ENCODE measurements at regions not wholly inside any gene's neighbourhood (a gene's known extent, or its start where the extent isn't known, plus 50 kb on each side); places are given as distances from the start of the nearest gene placed in this dataset.

- TF ChIP-seq POLR2A (IDR thresholded peaks at IDR 0.05): no peak
- no peak for TF ChIP-seq CTCF (IDR thresholded peaks at IDR 0.05)
- TF ChIP-seq POLR2AphosphoS5 (IDR thresholded peaks at IDR 0.05): no peak
- no peak for TF ChIP-seq EP300 (IDR thresholded peaks at IDR 0.05)
- Histone ChIP-seq H3K4me3 (peak overlapping the region; percentile 64 to 100), H3K27me3 (no peaks in the 10 kb centered on the region), H3K36me3 (no peaks in the 10 kb centered on the region), H3K4me1 (peaks cover 6 to 17% (median 9%) of the 10 kb centered on the region in 3 donors), H3K27ac (peak overlapping the region; percentile 21 to 86 (median 80)), H3K9me3 (no peaks in the 10 kb centered on the region)
- ATAC-seq: peak; percentile 85
- WGBS, 2 donors (ENCODE audit: low coverage in 1 of 2): 45 to 62% methylated on average over 4 to 14 of the region's 50 CpGs
Measured at GRCh38 chr2:129877795-129878775, 101.4 kb upstream of the RAB6C start.

- H3K27ac ChIP-seq: no peak overlapping the region
- no peaks in the 10 kb centered on the region for H3K36me3 ChIP-seq
- no peak for ATAC-seq
- H3K27me3 ChIP-seq: no peaks in the 10 kb centered on the region
- WGBS, 2 donors (ENCODE audit: low coverage in 1 of 2): 83 to 86% methylated on average over 3 of the region's 9 CpGs
- H3K9me3 ChIP-seq: no peaks in the 10 kb centered on the region
- H3K4me1 ChIP-seq: peaks cover 6 to 17% (median 9%) of the 10 kb centered on the region in 3 donors
- TF ChIP-seq CTCF (IDR thresholded peaks at IDR 0.05) (no peak), EP300 (IDR thresholded peaks at IDR 0.05) (no peak), POLR2A (IDR thresholded peaks at IDR 0.05) (no peak)
- H3K4me3 ChIP-seq: no peak overlapping the region
Measured at GRCh38 chr2:129879614-129880180, 99.8 kb upstream of the RAB6C start.

DNA sequence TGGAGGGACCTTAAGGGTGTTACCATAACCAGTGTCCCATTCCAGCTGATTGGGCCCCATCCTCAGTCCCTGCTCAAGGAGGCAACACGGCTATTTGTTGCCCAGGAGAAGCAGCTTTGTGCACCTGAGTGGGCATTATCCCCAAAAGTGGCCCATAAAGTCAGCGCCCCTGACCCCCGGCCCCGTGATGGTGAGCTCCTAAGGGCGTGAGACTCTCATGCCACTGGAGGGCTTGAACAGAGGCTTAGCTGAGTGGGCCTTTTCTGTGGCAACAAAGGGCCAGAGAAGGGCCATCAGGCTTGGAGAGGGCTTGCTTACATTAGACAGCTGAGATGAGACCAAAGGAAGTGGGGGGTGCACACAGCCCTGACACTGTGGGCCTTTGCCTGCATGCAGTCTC, 99.2 kb upstream of the RAB6C start:
- ATAC-seq: no peak
- H3K4me1 ChIP-seq: peaks cover 6 to 17% (median 9%) of the 10 kb centered on the region in 3 donors

DNA sequence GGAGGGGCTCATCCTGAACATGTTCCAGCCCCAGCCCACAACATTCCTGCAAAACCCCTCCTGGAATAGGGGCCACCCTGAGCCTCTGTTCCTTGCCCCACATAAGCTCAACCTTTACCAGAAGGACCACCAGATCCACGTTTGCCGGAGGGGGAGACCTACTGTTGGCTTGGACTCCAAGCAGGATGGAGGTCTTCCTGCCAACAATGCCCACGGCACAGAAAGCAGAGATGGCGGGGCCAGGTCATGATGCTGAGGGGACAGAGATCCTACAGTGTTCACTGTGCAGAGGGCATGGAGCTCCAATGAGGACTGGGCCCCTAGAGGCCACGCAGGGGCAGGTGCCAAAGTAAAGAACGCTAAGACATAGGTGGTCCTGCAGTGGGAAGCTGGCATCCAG, 98.5 kb upstream of the RAB6C start:
- TF ChIP-seq POLR2A (IDR thresholded peaks at IDR 0.05) (no peak), POLR2AphosphoS5 (IDR thresholded peaks at IDR 0.05) (no peak)
- Histone ChIP-seq H3K9me3 (no peaks in the 10 kb centered on the region), H3K27ac (no peak overlapping the region), H3K4me3 (no peak overlapping the region), H3K4me1 (peaks cover 6 to 17% (median 9%) of the 10 kb centered on the region in 3 donors), H3K27me3 (no peaks in the 10 kb centered on the region), H3K36me3 (no peaks in the 10 kb centered on the region)
- WGBS, 2 donors (ENCODE audit: low coverage in 1 of 2): 96% methylated on average over 3 of the region's 6 CpGs; no CpG with 5 or more reads in 1 of the 2 donors
- no peak for ATAC-seq

More for the DNA sequence above, 99.2 kb upstream of the RAB6C start:
- Histone ChIP-seq H3K9me3 (no peaks in the 10 kb centered on the region), H3K27ac (no peak overlapping the region), H3K36me3 (no peaks in the 10 kb centered on the region), H3K4me3 (no peak overlapping the region), H3K27me3 (no peaks in the 10 kb centered on the region)
- WGBS, 2 donors (ENCODE audit: low coverage in 1 of 2): no CpG with 5 or more reads among the region's 5 CpGs
- no peak for TF ChIP-seq CTCF (IDR thresholded peaks at IDR 0.05)
- no peak for TF ChIP-seq POLR2AphosphoS5 (IDR thresholded peaks at IDR 0.05)
- no peak for TF ChIP-seq EP300 (IDR thresholded peaks at IDR 0.05)
- no peak for TF ChIP-seq POLR2A (IDR thresholded peaks at IDR 0.05)

GRCh38 chr2:129881786-129882396, 97.6 kb upstream of the RAB6C start:
- TF ChIP-seq POLR2A (IDR thresholded peaks at IDR 0.05): no peak
- no peak for ATAC-seq
- H3K4me1 ChIP-seq: peaks cover under 1 to 11% (median 4%) of the 10 kb centered on the region in 3 donors
- WGBS, 2 donors (ENCODE audit: low coverage in 1 of 2): 71 to 76% methylated on average over 3 to 4 of the region's 4 CpGs
- H3K36me3 ChIP-seq: no peaks in the 10 kb centered on the region
- H3K9me3 ChIP-seq: no peaks in the 10 kb centered on the region
- H3K4me3 ChIP-seq: no peak overlapping the region
- no peaks in the 10 kb centered on the region for H3K27me3 ChIP-seq
- no peak overlapping the region for H3K27ac ChIP-seq

Data from gastroesophageal sphincter (tissue), 4 donors.